Osteocyte (in vitro differentiated cells): ENCODE measurements at regions not wholly inside any gene's neighbourhood (a gene's known extent, or its start where the extent isn't known, plus 50 kb on each side); places are given as distances from the start of the nearest gene placed in this dataset.

Experiments used
- DNase-seq: peaks from one replicate; pipeline ENCODE4 v3.0.0; 2021; ENCODE audit warnings: mixed read lengths; ENCODE audit not compliant: unreplicated experiment; ENCODE audit errors: extremely low spot score
- H3K27ac Mint-ChIP-seq: one replicate; pipeline ENCODE4 v1.8.0; 2021; ENCODE audit warnings: mild to moderate bottlenecking, mixed read lengths; ENCODE audit not compliant: unreplicated experiment
- H3K27me3 Mint-ChIP-seq: one replicate; pipeline ENCODE4 v1.8.0; 2021; ENCODE audit warnings: mixed read lengths; ENCODE audit not compliant: unreplicated experiment
- H3K36me3 Mint-ChIP-seq: one replicate; pipeline ENCODE4 v1.8.0; 2021; ENCODE audit warnings: mixed read lengths; ENCODE audit not compliant: unreplicated experiment
- H3K4me1 Mint-ChIP-seq: one replicate; pipeline ENCODE4 v1.8.0; 2021; ENCODE audit warnings: mixed read lengths; ENCODE audit not compliant: unreplicated experiment
- H3K4me3 Mint-ChIP-seq: one replicate; pipeline ENCODE4 v1.8.0; 2021; ENCODE audit warnings: mild to moderate bottlenecking, moderate library complexity, mixed read lengths; ENCODE audit not compliant: unreplicated experiment
- H3K9me3 Mint-ChIP-seq: one replicate; pipeline ENCODE4 v1.8.0; 2021; ENCODE audit warnings: mixed read lengths; ENCODE audit not compliant: unreplicated experiment
- CTCF ChIP-seq: fragments of 200-600 bp; sonication (generic); IDR thresholded peaks from 2 replicates; pipeline ENCODE4 v1.5.0; 2021; ENCODE audit warnings: antibody characterized with exemption, mild to moderate bottlenecking, moderate library complexity

GRCh38 chr14:99006276-99006675 is 265.7 kb downstream of the BCL11B start:
- no peaks in the 10 kb centered on the region for H3K4me1 Mint-ChIP-seq
- no peak overlapping the region for H3K4me3 Mint-ChIP-seq
- no peaks in the 10 kb centered on the region for H3K36me3 Mint-ChIP-seq
- TF ChIP-seq CTCF, result no peak
- no peak for DNase-seq
- no peaks in the 10 kb centered on the region for H3K9me3 Mint-ChIP-seq
- no peak overlapping the region for H3K27ac Mint-ChIP-seq
- peaks cover 6% of the 10 kb centered on the region for H3K27me3 Mint-ChIP-seq

GRCh38 chr14:99007795-99008194 is 264.2 kb downstream of the BCL11B start:
- DNase-seq, result no peak
- no peak for TF ChIP-seq CTCF
- Mint-ChIP-seq H3K27ac (no peak overlapping the region), H3K9me3 (no peaks in the 10 kb centered on the region), H3K4me3 (no peak overlapping the region), H3K36me3 (no peaks in the 10 kb centered on the region), H3K4me1 (no peaks in the 10 kb centered on the region), H3K27me3 (peaks cover 6% of the 10 kb centered on the region)

GRCh38 chr14:99009871-99010270 is 262.1 kb downstream of the BCL11B start:
- DNase-seq, result no peak
- H3K27me3 Mint-ChIP-seq, result peaks cover 2% of the 10 kb centered on the region
- TF ChIP-seq CTCF, result no peak
- H3K4me1 Mint-ChIP-seq, result no peaks in the 10 kb centered on the region
- no peak overlapping the region for H3K4me3 Mint-ChIP-seq
- H3K9me3 Mint-ChIP-seq, result no peaks in the 10 kb centered on the region
- H3K36me3 Mint-ChIP-seq, result no peaks in the 10 kb centered on the region
- H3K27ac Mint-ChIP-seq, result no peak overlapping the region

- no peaks in the 10 kb centered on the region for H3K36me3 Mint-ChIP-seq
- no peaks in the 10 kb centered on the region for H3K4me1 Mint-ChIP-seq
- DNase-seq, result no peak
- no peak overlapping the region for H3K27ac Mint-ChIP-seq
- no peaks in the 10 kb centered on the region for H3K9me3 Mint-ChIP-seq
- H3K4me3 Mint-ChIP-seq, result no peak overlapping the region
- H3K27me3 Mint-ChIP-seq, result peaks cover 2% of the 10 kb centered on the region
- TF ChIP-seq CTCF, result no peak
These were observed 260.6 kb downstream of the BCL11B start for GRCh38 chr14:99011385-99011784.

- Mint-ChIP-seq H3K27ac (no peak overlapping the region), H3K4me1 (no peaks in the 10 kb centered on the region), H3K27me3 (peaks cover 2% of the 10 kb centered on the region), H3K4me3 (no peak overlapping the region), H3K36me3 (no peaks in the 10 kb centered on the region), H3K9me3 (no peaks in the 10 kb centered on the region)
- no peak for TF ChIP-seq CTCF
- DNase-seq, result no peak
These were observed 259.3 kb downstream of the BCL11B start for GRCh38 chr14:99012703-99013102.
